ENCODE measurements at regions not wholly inside any gene's neighbourhood (a gene's known extent, or its start where the extent isn't known, plus 50 kb on each side); places are given as distances from the start of the nearest gene placed in this dataset.

DNA sequence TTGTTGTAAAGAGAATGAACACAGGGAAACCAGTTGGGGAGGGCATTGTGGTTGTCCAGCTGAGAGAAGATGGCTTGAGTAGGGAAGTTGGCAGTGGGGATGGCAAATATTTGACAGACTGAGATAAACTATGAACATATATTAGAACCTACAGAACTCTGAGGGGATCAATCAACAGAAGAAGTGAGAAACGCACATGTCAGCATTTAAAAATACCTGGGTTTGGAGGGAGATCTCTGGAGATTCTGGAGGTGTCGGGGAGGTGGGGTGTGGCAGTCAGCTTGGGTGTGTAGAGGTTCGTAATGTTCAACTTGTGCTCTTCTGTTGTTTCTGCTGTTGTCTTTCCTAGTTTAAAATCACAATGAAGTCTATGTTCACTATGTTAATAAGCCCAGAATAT is 517.8 kb downstream of the AACS start:
- DNase-seq = no peak

DNA sequence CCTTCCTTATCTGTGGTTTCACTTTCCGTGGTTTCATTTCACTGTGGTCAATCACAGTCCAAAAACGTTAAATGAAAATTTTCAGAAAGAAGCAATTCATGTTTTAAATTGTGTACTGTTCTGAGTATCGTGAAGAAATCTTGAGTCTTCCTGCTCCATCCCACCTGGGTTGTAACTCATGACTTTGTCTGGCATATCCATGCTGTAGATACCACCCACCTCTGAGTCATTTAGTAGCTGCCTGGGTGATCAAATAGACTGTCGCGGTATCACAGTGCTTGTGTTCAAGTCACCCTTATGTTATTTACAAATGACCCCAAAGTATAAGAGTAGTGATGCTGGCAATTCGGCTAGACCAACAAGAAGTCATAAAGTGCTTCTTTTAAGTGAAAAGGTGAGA is 521.2 kb downstream of the AACS start:
- no peak for DNase-seq

DNA sequence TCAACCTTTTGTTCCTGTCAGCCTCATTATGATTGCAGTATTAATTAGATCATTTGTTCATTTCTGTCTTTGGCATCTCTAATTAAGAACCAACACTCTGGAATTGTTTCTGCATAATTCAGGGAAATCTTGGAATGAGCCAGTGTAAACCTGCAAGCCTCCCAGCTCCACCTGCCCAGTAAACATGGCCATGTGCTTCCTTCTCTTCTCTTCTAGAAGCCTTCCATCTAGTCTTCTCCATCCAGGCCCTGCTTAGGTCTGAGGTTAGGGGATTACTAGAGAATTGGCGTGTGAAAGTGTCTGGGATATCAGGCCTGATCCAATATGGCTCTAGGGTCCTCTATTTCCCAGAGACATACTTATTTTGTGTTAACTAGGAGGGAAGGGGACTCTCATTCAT is 528.0 kb downstream of the AACS start:
- no peak for DNase-seq

DNA sequence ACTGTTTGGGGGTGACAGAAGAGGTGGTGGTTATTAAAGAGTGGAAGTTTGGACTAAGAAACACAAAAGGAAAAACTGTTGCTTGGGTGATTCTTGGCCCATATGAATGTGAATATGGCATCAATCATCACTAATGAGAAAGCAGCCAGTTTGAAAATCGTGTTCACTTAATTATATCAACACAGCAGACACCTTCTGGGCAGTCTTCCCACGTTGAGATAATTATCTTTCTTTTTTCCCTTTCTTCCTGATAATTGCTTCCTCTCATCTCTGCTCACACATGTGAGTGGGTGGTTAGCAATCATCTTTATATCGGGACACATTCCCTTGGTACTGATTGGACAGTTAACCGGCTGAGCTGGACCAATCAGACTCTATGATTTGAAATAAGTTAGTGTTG is 539.7 kb downstream of the AACS start:
- DNase-seq = no peak

DNA sequence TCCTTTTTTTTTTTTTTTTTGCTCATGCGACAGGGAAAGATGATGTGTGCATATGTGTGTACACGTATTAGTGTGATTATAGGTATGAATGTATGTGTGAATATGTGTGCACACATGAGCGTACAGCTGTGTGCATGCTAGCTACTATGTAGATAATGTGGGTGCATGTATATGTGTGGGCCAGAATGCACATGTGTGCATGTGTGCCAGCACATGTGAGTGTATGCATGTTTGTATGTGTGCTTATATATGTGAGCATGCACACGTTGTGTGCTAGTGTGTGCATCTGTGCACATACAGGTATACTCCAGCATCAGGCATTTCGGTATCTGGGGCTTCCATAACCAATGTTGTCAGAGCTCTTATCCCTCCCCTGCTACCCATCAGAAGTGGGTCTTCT is 541.1 kb downstream of the AACS start:
- DNase-seq = no peak

DNA sequence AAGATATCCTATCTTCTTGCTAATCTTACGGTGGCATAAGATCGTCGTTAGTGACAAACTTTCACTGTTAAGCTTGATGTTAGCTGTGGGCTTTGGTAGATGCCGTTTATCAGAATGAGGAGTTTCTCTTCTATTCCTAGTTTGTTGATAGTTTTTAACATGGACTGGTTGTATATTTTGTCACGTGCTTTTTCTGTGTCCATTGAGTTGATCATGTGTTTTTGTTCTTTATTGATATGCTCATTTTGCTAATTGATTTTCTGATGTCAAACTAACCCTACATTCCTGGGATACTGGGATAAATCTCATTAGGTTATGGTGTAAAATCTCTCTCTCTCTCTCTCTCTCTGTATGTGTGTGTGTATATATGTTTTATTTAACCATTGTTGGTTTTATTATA is 545.1 kb downstream of the AACS start:
- no peak for DNase-seq

DNA sequence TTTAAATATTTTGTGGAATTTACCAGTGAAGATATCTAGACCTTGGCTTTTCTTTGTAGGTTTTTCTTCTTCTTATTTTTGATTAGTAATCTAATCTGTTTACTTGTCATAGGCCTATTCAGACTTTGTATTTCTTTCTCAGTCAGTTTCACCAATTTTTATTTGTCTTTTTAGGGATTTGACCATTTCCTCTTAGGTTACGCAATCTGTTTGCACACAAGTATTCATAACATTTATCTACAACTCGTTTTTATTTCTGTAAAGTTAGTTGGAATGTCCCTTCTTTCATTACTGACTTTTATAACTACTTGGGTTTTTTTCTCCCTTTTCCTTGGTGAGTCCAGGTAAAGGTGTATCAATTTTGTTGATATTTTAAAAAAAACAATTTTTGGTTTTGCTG is 545.7 kb downstream of the AACS start:
- DNase-seq = no peak

DNA sequence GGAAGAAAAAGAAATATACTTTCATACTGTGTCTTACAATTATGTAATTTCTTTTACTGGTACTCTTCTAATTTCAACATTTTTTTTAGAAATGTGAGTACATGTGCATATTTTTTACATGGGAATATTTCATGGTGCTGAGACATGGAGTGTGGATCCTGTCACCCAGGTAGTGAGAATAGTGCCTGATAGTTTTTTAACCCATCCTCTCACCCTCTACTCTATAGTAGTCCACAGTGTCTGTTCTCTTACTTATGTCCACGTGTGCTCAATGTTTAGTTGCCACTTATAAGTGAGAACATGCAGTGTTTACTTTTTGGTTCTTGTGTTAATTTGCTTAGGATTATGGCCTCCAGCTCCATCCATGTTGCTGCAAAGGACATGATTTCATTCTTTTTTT is 548.8 kb downstream of the AACS start:
- no peak for DNase-seq

DNA sequence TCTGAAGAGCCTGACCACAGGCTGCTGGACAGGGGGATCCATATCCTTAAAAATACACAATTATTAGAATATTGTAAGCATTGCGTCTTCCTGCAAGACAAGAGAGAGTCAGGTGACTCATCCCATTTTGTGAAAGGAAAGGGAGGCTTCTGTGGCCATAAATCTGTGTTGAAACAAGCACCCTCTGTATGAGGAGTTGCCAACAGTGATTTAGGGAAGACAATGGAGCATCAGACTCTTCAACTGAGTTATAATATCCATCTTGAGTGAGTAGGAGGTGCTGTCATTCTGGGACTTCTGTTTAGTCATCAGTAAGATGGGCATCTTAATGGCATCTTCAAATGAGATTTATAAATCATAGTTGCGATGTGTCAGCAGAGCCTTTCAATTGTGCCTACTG is 554.5 kb downstream of the AACS start:
- DNase-seq = no peak

DNA sequence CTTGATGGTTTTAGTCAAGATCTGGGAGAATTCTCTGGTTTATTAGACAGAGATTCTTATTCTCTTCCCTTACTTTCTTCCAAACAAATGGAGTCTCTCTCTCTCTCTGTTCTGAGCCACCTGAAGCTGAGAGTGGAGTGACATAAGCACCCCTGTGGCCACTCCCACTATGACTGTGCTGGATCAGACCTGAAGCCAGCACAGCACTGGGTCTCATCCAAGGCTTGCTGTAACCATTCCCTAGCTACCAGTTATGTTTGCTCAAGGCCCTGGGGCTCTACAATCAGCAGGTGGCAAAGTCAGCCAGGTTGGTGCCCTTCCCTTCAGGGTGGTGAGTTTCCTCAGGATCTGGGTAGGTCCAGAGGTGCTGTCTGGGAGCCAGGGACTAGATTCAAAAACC is 568.5 kb downstream of the AACS start:
- no peak for DNase-seq

DNA sequence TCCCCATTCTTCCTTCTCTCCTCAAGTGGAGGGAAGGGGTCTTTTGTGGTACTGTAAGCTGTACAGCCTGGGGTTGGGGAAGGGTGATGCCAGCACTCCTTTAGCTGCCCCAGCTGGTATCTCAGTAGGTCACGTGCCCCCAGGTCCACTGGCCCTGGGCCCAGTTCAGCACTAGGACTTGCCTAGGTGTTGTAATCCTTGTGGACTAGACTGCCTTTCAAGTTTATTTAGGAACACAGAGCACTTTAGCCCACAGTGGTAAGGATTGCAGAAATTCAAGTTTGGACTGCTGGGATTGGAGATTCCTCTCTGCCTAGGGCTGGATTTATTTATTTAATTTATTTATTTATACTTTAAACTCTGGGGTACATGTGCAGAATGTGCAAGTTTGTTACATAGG is 569.6 kb downstream of the AACS start:
- no peak for DNase-seq

DNA sequence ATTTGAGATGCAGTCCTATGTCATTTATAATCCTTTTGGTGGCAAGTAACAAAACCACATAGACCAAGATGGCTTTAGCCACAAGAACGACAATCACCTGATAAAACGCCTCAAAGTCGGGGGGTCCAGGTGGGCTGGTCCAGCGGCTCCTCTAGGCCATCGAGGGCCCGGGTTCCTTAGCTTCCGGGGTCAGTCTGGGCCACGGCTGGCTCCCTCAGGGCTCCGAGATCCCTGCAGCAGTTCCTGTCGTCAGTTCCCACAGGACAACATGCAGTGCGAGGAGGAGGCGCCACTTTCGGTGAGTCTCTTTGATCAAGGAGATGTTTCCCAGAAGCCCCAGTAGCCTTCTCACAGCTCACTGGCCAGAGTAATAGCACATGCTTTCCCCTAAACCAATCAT is 574.6 kb downstream of the AACS start:
- DNase-seq = no peak

DNA sequence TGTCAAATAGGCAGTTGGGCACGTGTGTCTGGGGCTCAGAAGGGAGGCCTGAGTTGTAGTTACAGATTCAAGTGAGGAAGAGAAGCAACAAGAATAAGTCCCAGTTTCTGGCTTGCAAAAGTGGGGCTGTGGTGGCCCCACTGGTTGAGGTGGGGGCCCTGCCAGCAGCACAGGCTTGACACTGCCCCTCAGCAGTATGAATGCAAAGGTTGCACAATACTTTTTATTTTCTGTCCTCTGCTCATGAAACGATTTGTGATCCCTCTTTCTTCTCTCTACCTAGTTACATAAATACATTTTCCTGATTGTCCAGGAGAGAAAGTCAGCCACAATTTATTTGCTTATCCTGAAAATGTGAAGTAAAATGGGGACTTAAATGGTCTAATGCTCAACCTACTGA is 577.8 kb downstream of the AACS start:
- no peak for DNase-seq

DNA sequence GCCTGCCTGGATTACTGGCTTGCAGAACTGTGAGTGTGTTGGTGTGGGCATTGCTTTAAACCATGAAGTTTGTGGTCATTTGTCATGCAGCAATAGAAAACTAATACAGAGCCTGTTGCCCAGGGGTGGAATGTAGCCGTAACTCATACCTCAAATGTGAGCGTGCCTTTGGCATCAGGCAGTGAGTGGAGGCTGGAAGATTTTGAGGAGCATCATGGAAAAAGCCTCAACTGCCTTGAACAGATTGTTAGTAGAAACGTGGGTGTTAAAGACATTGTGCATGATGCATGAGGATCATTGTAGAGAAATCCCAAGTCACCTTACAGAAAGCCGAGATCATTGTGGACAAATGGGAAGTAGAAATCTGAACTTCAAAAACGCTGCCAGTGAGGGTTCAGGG is 580.5 kb downstream of the AACS start:
- DNase-seq = no peak

DNA sequence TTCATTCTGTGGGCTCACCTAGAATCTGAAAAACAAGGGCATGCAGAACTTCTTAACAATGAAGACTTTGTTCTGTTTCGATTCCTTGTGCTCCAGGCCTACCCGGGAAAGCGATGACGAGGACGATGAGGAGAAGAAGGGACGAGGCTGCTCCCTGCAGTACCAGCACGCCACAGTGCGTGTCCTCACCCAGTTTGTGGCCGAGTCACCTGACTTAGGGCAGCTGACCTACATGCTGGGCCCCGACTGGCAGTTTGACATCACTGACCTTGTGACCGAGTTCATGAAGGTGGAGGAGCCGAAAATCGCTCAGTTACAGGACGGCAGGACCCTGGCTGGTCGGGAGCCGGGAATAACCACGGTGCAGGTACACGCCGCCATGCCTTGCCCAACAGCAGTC is 585.4 kb downstream of the AACS start:
- DNase-seq = no peak

DNA sequence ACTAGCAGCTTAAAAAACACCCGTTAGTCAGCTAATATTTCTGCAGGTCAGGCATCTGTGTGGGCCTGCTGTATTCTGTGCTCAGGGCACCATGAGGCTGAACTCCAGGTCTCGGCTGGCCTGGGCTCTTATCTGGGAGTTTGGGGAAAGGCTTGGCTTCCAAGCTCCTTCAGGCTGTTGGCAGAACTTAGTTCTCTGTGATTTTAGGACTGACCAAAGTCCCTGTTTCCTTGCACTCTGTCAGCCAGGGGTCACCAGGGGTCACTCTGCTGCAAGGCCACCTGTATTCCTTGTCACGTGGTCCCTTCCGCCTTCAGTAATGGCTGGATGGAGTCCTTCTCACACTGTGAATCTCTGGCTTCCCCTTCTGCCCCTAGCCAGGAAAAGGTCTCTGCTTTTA is 586.4 kb downstream of the AACS start:
- no peak for DNase-seq

DNA sequence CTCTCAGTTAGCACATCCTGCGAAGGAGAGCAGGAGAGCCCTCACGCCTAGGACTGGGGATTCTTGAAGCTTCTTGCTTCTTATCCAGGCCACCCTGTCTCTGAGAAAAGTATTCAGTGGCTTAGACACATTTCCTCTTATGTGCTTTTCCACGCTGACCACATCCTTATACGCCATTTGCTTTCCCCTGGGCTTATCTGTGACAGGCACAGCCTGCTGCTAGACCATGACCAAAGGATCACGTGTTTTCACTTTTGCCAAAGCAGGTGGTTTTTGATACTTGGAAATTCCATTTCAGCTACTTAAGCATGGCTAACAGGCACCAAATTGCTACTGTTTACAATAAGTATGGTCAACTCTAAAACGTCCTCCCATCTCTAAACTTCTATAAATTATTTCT is 587.4 kb downstream of the AACS start:
- DNase-seq = no peak

DNA sequence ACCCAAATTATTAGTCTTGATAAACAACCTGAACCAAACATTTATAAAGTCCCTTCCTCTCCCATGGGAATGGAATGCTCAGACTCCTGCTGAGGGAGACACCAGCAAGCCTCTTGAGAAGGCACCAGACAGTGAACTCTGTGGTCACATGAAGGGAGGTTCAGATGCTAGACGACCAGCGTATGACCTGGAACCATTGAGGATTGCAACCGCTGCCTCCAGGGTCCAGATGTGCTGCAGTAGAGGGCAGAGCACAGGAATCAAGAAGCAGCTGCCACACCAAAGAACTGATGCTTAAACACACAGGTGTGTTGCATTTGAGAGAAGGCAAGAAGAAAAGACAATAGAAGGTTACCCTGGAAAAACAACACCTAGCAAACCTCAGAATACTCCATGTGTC is 592.4 kb downstream of the AACS start:
- no peak for DNase-seq

DNA sequence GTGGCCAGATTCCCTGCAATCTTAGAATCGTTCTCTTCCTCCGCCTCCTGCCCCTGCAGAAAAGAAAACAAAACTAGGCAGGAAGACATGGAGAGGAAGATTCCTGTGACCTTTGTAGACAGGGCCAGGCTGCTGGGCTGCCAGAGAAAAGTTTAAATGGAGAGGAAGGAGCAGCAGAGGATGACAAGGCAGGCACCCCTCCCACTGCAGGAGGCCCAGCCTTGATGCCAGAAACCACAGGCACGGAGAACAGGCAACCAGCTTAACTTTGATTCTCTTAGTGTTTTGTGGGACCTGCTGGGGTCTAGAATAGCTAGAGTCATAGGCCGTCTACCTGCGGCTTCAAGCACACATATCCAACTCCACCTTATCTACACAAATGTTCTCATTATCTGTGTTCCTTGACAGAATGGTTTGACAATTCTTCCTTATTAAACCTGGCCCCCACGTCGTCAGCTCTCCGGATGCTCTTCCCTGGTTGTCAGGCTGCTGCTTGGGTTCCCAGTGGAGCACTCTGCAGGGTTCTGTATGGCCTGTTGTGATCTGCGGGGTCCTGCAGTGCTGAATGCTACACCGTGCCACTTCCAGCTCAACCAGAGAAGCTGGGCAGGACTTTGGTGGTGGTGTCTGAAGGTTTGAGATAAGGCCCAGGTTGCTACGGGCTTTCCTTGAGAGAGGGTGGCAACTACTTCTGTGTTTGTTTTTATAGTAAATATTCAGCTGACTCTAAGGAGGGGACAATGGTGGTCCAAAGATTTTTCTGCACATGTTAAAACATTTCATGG is 609.5 kb downstream of the AACS start:
- no peak for DNase-seq

DNA sequence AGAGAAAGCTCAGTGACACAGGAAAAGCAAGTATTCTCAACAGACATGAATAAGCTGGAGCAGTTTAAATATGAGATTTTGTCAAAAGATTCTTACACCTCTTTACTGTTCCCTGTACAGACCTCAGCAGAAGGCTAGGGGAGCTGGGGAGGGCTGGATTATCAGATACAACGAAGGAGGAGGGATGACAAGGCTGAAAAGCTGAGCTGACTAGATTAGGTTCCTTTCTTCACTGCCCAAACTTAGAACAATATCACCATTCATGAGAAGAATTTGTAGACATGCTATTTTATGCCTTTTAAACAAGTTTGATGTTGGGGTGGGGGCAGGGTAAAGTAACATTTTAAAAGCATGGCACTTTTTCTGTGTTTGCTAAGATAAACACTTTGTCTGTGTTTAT is 611.1 kb downstream of the AACS start:
- no peak for DNase-seq

DNA sequence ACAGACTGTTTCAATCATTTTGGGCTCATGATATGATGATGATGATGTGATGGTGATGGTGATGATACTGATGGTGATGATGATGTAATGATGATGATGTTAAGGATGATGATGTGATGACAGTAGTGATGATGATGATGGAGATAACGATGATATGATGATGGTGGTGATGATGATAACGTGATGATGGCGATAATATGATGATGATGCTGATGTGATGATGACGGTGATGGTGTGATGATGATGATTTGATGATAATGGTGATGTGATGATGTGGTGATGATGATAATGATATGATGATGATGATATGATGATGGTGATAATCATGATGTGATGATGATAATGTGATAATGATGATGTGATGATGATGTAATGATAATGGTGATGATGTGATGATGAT is 612.6 kb downstream of the AACS start:
- no peak for DNase-seq

DNA sequence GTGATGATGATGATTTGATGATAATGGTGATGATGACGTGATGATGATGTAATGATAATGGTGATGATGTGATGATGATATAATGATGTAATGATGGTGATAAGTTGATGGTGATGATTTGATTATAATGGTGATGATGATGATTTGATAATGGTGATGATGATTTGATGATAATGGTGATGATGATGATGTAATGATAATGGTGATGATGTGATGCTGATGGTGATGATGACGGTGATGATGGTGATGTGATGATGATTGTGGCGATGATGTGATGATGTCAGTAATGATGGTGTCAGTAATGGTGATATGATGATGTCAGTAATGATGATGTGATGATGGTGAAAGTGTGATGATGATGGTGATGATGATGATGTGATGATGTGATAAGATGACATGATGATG is 613.4 kb downstream of the AACS start:
- DNase-seq = no peak

DNA sequence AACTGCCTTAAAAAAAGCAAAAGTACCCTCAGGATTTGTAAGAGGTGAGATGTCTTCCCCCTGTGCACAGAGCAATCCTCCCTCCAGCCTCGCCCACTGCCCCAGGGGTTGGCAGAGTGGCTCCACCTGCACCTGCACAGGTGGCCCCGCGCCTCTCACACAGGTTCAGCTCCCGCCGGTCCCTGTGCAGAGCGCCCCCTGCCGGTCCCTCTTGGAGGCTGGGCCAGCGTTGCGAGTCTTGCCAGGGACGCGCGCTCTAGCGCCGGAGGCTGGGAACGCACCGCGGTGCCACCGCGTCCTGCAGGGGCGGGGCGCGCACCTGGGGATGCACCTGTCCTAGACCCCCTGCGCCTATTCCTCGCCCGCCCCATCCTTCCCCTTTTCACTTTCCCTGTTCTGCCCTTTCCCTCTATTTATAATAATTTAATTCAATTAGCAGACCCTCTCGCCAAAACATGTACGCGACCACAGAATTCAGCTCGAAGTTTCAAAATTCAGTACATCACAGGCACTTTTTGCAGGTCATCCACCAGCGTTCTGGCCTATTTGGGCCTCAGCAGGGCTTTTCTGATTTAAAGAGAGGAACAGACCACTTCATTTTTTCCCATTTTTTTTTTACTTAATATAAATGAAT is 618.6 kb downstream of the AACS start:
- peak; percentile 28 for DNase-seq

DNA sequence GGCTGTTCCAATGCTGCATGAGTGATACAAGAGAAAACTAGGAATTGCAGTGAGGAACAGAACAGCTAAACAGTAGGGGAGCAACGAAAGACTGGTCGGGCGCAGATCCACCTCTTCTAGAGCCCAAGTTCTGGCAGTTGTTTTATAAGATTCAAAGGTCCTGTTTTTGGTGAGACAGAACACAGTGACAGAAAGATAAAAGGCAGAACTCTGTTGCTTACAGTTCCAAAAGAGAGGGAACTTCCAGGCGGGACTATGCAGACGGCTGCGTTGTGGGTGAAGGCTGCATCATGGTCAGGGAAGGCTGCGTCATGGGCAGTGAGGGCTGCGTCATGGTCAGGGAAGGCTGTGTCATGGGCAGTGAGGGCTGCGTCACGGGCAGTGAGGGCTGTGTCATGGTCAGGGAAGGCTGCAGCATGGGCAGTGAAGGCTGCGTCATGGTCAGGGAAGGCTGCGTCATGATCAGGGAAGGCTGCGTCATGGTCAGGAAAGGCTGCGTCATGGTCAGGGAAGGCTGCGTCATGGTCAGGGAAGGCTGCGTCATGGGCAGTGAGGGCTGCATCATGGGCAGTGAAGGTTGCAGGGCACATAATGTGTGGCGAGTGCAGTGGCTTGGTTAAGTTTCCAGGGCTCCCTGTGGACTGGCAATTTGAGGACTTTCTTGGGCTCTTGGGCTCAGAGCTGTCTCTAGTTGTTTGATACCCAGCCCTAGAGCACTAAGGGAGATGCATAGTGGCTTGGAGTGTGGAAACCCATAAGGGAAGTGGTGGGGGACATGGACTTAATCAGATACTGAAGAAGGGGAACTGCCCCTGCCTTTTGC is 619.9 kb downstream of the AACS start:
- DNase-seq = no peak
